ENCODE measurements at regions not wholly inside any gene's neighbourhood (a gene's known extent, or its start where the extent isn't known, plus 50 kb on each side); places are given as distances from the start of the nearest gene placed in this dataset.

- Mint-ChIP-seq H3K9me3 (peaks cover 2% of the 10 kb centered on the region), H3K4me3 (no peak overlapping the region), H3K27ac (no peak overlapping the region), H3K4me1 (no peaks in the 10 kb centered on the region), H3K36me3 (no peaks in the 10 kb centered on the region), H3K27me3 (no peaks in the 10 kb centered on the region)
- CTCF ChIA-PET, result no interaction called here
- no peak for DNase-seq
Observed at GRCh38 chr20:11119573-11119972, 445.8 kb upstream of the JAG1 start.

GRCh38 chr20:11120431-11120830 is 446.6 kb upstream of the JAG1 start:
- Mint-ChIP-seq H3K36me3 (no peaks in the 10 kb centered on the region), H3K9me3 (peaks cover 3% of the 10 kb centered on the region), H3K4me3 (no peak overlapping the region), H3K4me1 (no peaks in the 10 kb centered on the region), H3K27ac (no peak overlapping the region), H3K27me3 (no peaks in the 10 kb centered on the region)
- CTCF ChIA-PET, result no interaction called here
- DNase-seq, result no peak

DNA sequence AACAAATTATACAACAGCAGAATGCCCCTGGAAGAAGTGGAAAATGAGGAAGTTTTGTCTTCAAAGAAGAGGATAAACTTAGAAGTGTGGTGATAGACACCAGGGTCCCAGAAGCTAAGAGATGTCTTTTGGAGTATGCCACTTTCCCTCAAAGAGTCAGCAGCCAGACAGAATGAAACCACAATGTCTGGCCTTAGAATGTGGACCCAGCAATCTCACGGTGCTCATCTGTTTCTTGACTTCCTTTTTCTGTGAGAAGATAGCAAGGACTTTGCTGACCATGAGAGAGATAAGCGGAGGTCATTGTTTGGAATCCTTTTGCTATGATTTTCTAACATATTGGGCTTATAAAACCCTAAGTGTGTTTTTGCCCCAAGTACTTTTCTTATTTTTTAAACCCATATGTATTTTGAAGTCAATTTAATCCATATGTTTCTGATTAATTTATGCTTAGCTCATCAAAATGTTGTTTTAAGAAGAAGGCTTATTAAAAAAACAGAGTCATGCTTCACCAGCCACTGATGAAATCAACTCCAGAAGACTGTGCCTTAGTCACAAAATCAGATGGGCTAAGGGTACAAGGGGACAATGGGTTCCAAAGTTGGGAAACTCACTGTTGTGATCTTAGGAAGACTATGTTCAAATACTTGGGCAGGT is 451.2 kb upstream of the JAG1 start:
- DNase-seq, result no peak
- H3K4me3 Mint-ChIP-seq, result no peak overlapping the region
- H3K9me3 Mint-ChIP-seq, result peaks cover 8% of the 10 kb centered on the region
- no peaks in the 10 kb centered on the region for H3K4me1 Mint-ChIP-seq
- H3K27me3 Mint-ChIP-seq, result no peaks in the 10 kb centered on the region
- no peak overlapping the region for H3K27ac Mint-ChIP-seq
- CTCF ChIA-PET, result no interaction called here
- no peaks in the 10 kb centered on the region for H3K36me3 Mint-ChIP-seq

- H3K27me3 Mint-ChIP-seq, result no peaks in the 10 kb centered on the region
- CTCF ChIA-PET, result no interaction called here
- H3K9me3 Mint-ChIP-seq, result peaks cover 13% of the 10 kb centered on the region
- no peak overlapping the region for H3K27ac Mint-ChIP-seq
- H3K36me3 Mint-ChIP-seq, result no peaks in the 10 kb centered on the region
- H3K4me3 Mint-ChIP-seq, result no peak overlapping the region
- DNase-seq, result no peak
- H3K4me1 Mint-ChIP-seq, result no peaks in the 10 kb centered on the region
Observed at GRCh38 chr20:11128220-11128718, 454.5 kb upstream of the JAG1 start.

DNA sequence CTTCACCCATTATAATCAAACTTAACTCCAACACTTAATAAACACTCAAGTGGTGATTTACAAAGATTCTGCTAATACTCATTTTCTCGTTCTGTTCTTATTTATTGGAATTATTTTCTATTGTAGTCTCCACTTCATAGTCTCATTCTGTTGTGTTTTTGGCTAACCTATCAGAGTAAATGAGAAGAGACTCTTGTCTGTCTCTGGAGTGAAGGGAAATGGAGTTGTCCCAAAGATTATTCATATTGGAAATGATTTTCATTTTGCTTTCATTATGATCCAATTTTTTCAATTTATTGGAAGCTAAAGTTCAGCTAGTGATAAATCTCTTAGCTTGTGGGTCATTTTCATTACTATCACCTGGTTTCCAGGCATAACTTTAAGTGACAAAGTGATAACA is 454.9 kb upstream of the JAG1 start:
- no peaks in the 10 kb centered on the region for H3K36me3 Mint-ChIP-seq
- no peak overlapping the region for H3K27ac Mint-ChIP-seq
- CTCF ChIA-PET, result no interaction called here

GRCh38 chr20:11130554-11131166 is 456.9 kb upstream of the JAG1 start:
- H3K4me1 Mint-ChIP-seq, result no peaks in the 10 kb centered on the region
- no peaks in the 10 kb centered on the region for H3K27me3 Mint-ChIP-seq
- H3K27ac Mint-ChIP-seq, result no peak overlapping the region
- peaks cover 10% of the 10 kb centered on the region for H3K9me3 Mint-ChIP-seq
- DNase-seq, result no peak
- no peaks in the 10 kb centered on the region for H3K36me3 Mint-ChIP-seq
- CTCF ChIA-PET, result no interaction called here
- no peak overlapping the region for H3K4me3 Mint-ChIP-seq

More for the DNA sequence above, 454.9 kb upstream of the JAG1 start:
- peaks cover 13% of the 10 kb centered on the region for H3K9me3 Mint-ChIP-seq
- DNase-seq, result no peak
- no peaks in the 10 kb centered on the region for H3K4me1 Mint-ChIP-seq
- H3K4me3 Mint-ChIP-seq, result no peak overlapping the region
- no peaks in the 10 kb centered on the region for H3K27me3 Mint-ChIP-seq

DNA sequence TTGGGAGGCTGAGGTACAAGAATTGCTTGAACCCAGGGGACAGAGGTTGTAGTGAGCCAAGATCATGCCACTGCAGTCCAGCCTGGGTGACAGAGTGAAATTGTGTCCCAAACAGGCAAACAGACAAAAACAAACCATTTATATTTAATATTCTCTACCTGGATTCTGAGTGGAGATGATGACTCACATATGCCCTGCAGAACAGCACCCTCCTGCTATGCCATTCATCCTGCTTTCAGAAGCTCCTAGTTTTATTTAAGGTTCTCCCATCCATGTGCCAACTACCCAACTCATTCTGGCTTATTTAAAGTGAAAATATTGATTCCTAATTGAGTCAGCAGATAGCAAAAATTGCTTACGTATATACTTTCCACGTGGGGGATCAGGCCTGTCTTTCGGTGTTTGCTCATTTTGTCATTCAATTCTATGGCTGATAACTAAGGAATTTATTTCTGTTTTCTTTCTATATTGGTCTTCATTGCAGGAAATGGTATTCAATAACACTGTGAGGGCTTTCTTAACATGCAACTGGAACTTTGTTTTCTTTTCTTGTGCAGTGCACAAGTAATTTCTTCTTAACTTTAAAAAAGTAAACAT is 459.1 kb upstream of the JAG1 start:
- CTCF ChIA-PET, result no interaction called here

GRCh38 chr20:11136691-11137090 is 462.9 kb upstream of the JAG1 start:
- Mint-ChIP-seq H3K27me3 (no peaks in the 10 kb centered on the region), H3K36me3 (no peaks in the 10 kb centered on the region), H3K9me3 (peaks cover 2% of the 10 kb centered on the region), H3K4me1 (no peaks in the 10 kb centered on the region), H3K4me3 (no peak overlapping the region), H3K27ac (no peak overlapping the region)
- CTCF ChIA-PET, result no interaction called here
- no peak for DNase-seq

More for the DNA sequence above, 459.1 kb upstream of the JAG1 start:
- H3K36me3 Mint-ChIP-seq, result no peaks in the 10 kb centered on the region
- H3K9me3 Mint-ChIP-seq, result peaks cover 5% of the 10 kb centered on the region
- no peak overlapping the region for H3K27ac Mint-ChIP-seq
- no peak overlapping the region for H3K4me3 Mint-ChIP-seq
- DNase-seq, result no peak
- no peaks in the 10 kb centered on the region for H3K27me3 Mint-ChIP-seq
- H3K4me1 Mint-ChIP-seq, result no peaks in the 10 kb centered on the region

GRCh38 chr20:11137688-11138087 is 463.9 kb upstream of the JAG1 start:
- no peak for DNase-seq
- H3K9me3 Mint-ChIP-seq, result peaks cover 6% of the 10 kb centered on the region
- CTCF ChIA-PET, result no interaction called here

GRCh38 chr20:11140359-11140758 is 466.6 kb upstream of the JAG1 start:
- H3K36me3 Mint-ChIP-seq, result no peaks in the 10 kb centered on the region

More at GRCh38 chr20:11137688-11138087, 463.9 kb upstream of the JAG1 start:
- no peaks in the 10 kb centered on the region for H3K36me3 Mint-ChIP-seq
- no peaks in the 10 kb centered on the region for H3K27me3 Mint-ChIP-seq
- H3K4me3 Mint-ChIP-seq, result no peak overlapping the region
- no peak overlapping the region for H3K27ac Mint-ChIP-seq
- H3K4me1 Mint-ChIP-seq, result no peaks in the 10 kb centered on the region

GRCh38 chr20:11143481-11143880 is 469.7 kb upstream of the JAG1 start:
- Mint-ChIP-seq H3K27me3 (no peaks in the 10 kb centered on the region), H3K36me3 (no peaks in the 10 kb centered on the region), H3K27ac (no peak overlapping the region), H3K4me1 (no peaks in the 10 kb centered on the region), H3K9me3 (peaks cover 4% of the 10 kb centered on the region), H3K4me3 (no peak overlapping the region)
- DNase-seq, result no peak
- CTCF ChIA-PET, result no interaction called here

More at GRCh38 chr20:11140359-11140758, 466.6 kb upstream of the JAG1 start:
- no peak for DNase-seq
- H3K27ac Mint-ChIP-seq, result no peak overlapping the region
- CTCF ChIA-PET, result no interaction called here
- peaks cover 4% of the 10 kb centered on the region for H3K9me3 Mint-ChIP-seq
- no peaks in the 10 kb centered on the region for H3K4me1 Mint-ChIP-seq
- H3K4me3 Mint-ChIP-seq, result no peak overlapping the region
- no peaks in the 10 kb centered on the region for H3K27me3 Mint-ChIP-seq

- no peak overlapping the region for H3K27ac Mint-ChIP-seq
- DNase-seq, result no peak
- H3K36me3 Mint-ChIP-seq, result no peaks in the 10 kb centered on the region
- H3K27me3 Mint-ChIP-seq, result no peaks in the 10 kb centered on the region
- H3K9me3 Mint-ChIP-seq, result peaks cover 4% of the 10 kb centered on the region
- H3K4me1 Mint-ChIP-seq, result no peaks in the 10 kb centered on the region
- H3K4me3 Mint-ChIP-seq, result no peak overlapping the region
- CTCF ChIA-PET, result no interaction called here
Observed at GRCh38 chr20:11144114-11144950, 470.5 kb upstream of the JAG1 start.

- no peak overlapping the region for H3K27ac Mint-ChIP-seq
- no peak overlapping the region for H3K4me3 Mint-ChIP-seq
- no peak for DNase-seq
- no peaks in the 10 kb centered on the region for H3K36me3 Mint-ChIP-seq
- CTCF ChIA-PET, result no interaction called here
- peaks cover 4% of the 10 kb centered on the region for H3K9me3 Mint-ChIP-seq
- H3K4me1 Mint-ChIP-seq, result no peaks in the 10 kb centered on the region
- H3K27me3 Mint-ChIP-seq, result no peaks in the 10 kb centered on the region
Observed at GRCh38 chr20:11145616-11146015, 471.8 kb upstream of the JAG1 start.

GRCh38 chr20:11153819-11154218 is 480.0 kb upstream of the JAG1 start:
- no peaks in the 10 kb centered on the region for H3K9me3 Mint-ChIP-seq
- no peak for DNase-seq
- H3K4me1 Mint-ChIP-seq, result no peaks in the 10 kb centered on the region
- CTCF ChIA-PET, result no interaction called here
- no peak overlapping the region for H3K27ac Mint-ChIP-seq
- no peaks in the 10 kb centered on the region for H3K27me3 Mint-ChIP-seq
- H3K4me3 Mint-ChIP-seq, result no peak overlapping the region
- H3K36me3 Mint-ChIP-seq, result no peaks in the 10 kb centered on the region
